ENCODE measurements at regions not wholly inside any gene's neighbourhood (a gene's known extent, or its start where the extent isn't known, plus 50 kb on each side); places are given as distances from the start of the nearest gene placed in this dataset.

GRCh38 chr2:65885266-65885665, 452.9 kb upstream of the SPRED2 start:
- H3K4me2 ChIP-seq: no peak overlapping the region
- H3K79me2 ChIP-seq: no peaks in the 10 kb centered on the region
- no peak overlapping the region for H2AFZ ChIP-seq
- DNase-seq (ENCODE audit: low spot score): no peak
- no peak overlapping the region for H3K4me3 ChIP-seq
- 84% methylated on average over 1 of the region's 1 CpG for WGBS (ENCODE audit: low lambda C conversion rate, missing lambda C conversion rate)
- H4K20me1 ChIP-seq (ENCODE audit: insufficient read depth, poor library complexity, severe bottlenecking): no peaks in the 10 kb centered on the region
- TF ChIP-seq EZH2 (IDR thresholded peaks at IDR 0.05; ENCODE audit: borderline replicate concordance) (no peak), CTCF (IDR thresholded peaks at IDR 0.05; ENCODE audit: poor library complexity) (no peak), EZH2phosphoT487 (IDR thresholded peaks at IDR 0.05; ENCODE audit: low read depth, severe bottlenecking, unreplicated experiment) (no peak)
- H3K4me1 ChIP-seq (ENCODE audit: insufficient read depth): no peaks in the 10 kb centered on the region
- no peak overlapping the region for H3K27ac ChIP-seq
- H3K9me2 ChIP-seq (replicated peaks; ENCODE audit: insufficient read depth): no peaks in the 10 kb centered on the region
- no peaks in the 10 kb centered on the region for H3K9me3 ChIP-seq (ENCODE audit: low read depth)
- H3K36me3 ChIP-seq (replicated peaks; ENCODE audit: insufficient read depth, low read depth): no peaks in the 10 kb centered on the region
- no peaks in the 10 kb centered on the region for H3K27me3 ChIP-seq

GRCh38 chr2:65881592-65881991, 449.2 kb upstream of the SPRED2 start:
- Histone ChIP-seq H3K9me3 (ENCODE audit: low read depth) (no peaks in the 10 kb centered on the region), H3K4me2 (no peak overlapping the region), H3K4me3 (no peak overlapping the region), H3K36me3 (replicated peaks; ENCODE audit: insufficient read depth, low read depth) (no peaks in the 10 kb centered on the region), H4K20me1 (ENCODE audit: insufficient read depth, poor library complexity, severe bottlenecking) (no peaks in the 10 kb centered on the region), H3K4me1 (ENCODE audit: insufficient read depth) (peaks cover 12% of the 10 kb centered on the region), H3K9me2 (replicated peaks; ENCODE audit: insufficient read depth) (no peaks in the 10 kb centered on the region), H3K27ac (no peak overlapping the region), H3K27me3 (no peaks in the 10 kb centered on the region), H2AFZ (no peak overlapping the region), H3K79me2 (no peaks in the 10 kb centered on the region)
- no peak for DNase-seq (ENCODE audit: low spot score)
- TF ChIP-seq EZH2phosphoT487 (IDR thresholded peaks at IDR 0.05; ENCODE audit: low read depth, severe bottlenecking, unreplicated experiment) (no peak), EZH2 (IDR thresholded peaks at IDR 0.05; ENCODE audit: borderline replicate concordance) (no peak), CTCF (IDR thresholded peaks at IDR 0.05; ENCODE audit: poor library complexity) (no peak)
- 77% methylated on average over 1 of the region's 1 CpG for WGBS (ENCODE audit: low lambda C conversion rate, missing lambda C conversion rate)

GRCh38 chr2:65880436-65880835, 448.0 kb upstream of the SPRED2 start:
- no peaks in the 10 kb centered on the region for H3K9me2 ChIP-seq (replicated peaks; ENCODE audit: insufficient read depth)
- H3K27me3 ChIP-seq: no peaks in the 10 kb centered on the region
- H3K9me3 ChIP-seq (ENCODE audit: low read depth): no peaks in the 10 kb centered on the region
- no peaks in the 10 kb centered on the region for H4K20me1 ChIP-seq (ENCODE audit: insufficient read depth, poor library complexity, severe bottlenecking)
- H3K4me2 ChIP-seq: no peak overlapping the region
- TF ChIP-seq CTCF (IDR thresholded peaks at IDR 0.05; ENCODE audit: poor library complexity) (no peak), EZH2phosphoT487 (IDR thresholded peaks at IDR 0.05; ENCODE audit: low read depth, severe bottlenecking, unreplicated experiment) (no peak), EZH2 (IDR thresholded peaks at IDR 0.05; ENCODE audit: borderline replicate concordance) (no peak)
- no peaks in the 10 kb centered on the region for H3K36me3 ChIP-seq (replicated peaks; ENCODE audit: insufficient read depth, low read depth)
- 76% methylated on average over 8 of the region's 8 CpGs for WGBS (ENCODE audit: low lambda C conversion rate, missing lambda C conversion rate)
- no peaks in the 10 kb centered on the region for H3K79me2 ChIP-seq
- no peak overlapping the region for H3K27ac ChIP-seq
- H3K4me1 ChIP-seq (ENCODE audit: insufficient read depth): peaks cover 12% of the 10 kb centered on the region
- no peak overlapping the region for H3K4me3 ChIP-seq
- no peak overlapping the region for H2AFZ ChIP-seq
- no peak for DNase-seq (ENCODE audit: low spot score)

GRCh38 chr2:65878011-65878340, 445.6 kb upstream of the SPRED2 start:
- 57% methylated on average over 3 of the region's 3 CpGs for WGBS (ENCODE audit: low lambda C conversion rate, missing lambda C conversion rate)

More at GRCh38 chr2:65878011-65878340, 445.6 kb upstream of the SPRED2 start:
- no peaks in the 10 kb centered on the region for H3K27me3 ChIP-seq
- H3K4me3 ChIP-seq: no peak overlapping the region
- H3K4me2 ChIP-seq: peak overlapping the region; percentile 27
- no peak for DNase-seq (ENCODE audit: low spot score)
- no peaks in the 10 kb centered on the region for H3K9me3 ChIP-seq (ENCODE audit: low read depth)
- TF ChIP-seq EZH2 (IDR thresholded peaks at IDR 0.05; ENCODE audit: borderline replicate concordance): no peak
- TF ChIP-seq CTCF (IDR thresholded peaks at IDR 0.05; ENCODE audit: poor library complexity): no peak
- no peak for TF ChIP-seq EZH2phosphoT487 (IDR thresholded peaks at IDR 0.05; ENCODE audit: low read depth, severe bottlenecking, unreplicated experiment)
- no peaks in the 10 kb centered on the region for H3K36me3 ChIP-seq (replicated peaks; ENCODE audit: insufficient read depth, low read depth)
- no peaks in the 10 kb centered on the region for H4K20me1 ChIP-seq (ENCODE audit: insufficient read depth, poor library complexity, severe bottlenecking)
- peak overlapping the region; percentile 4 for H3K27ac ChIP-seq
- no peaks in the 10 kb centered on the region for H3K79me2 ChIP-seq
- no peaks in the 10 kb centered on the region for H3K9me2 ChIP-seq (replicated peaks; ENCODE audit: insufficient read depth)
- peaks cover 12% of the 10 kb centered on the region for H3K4me1 ChIP-seq (ENCODE audit: insufficient read depth)
- peak overlapping the region; percentile 9 for H2AFZ ChIP-seq
